Stomach (tissue), 8 donors: ENCODE measurements at regions not wholly inside any gene's neighbourhood (a gene's known extent, or its start where the extent isn't known, plus 50 kb on each side); places are given as distances from the start of the nearest gene placed in this dataset.
"Not testable (repeated sequence)": the region's sequence is repeated elsewhere in the genome, so short reads cannot be mapped to it uniquely, and the experiment has no call there.

Experiments used
- DNase-seq, 2 donors: peaks; one replicate each; pipeline versions ENCODE4 v3.0.0 to v3.0.0-alpha.2; 2013 to 2019
- H3K27ac ChIP-seq, 5 donors: fragments of 200-600 bp in 4 of 5; sonication (generic) in 4 of 5; one replicate each; pipeline ENCODE4 v1.5.1; 2013 to 2019; ENCODE audit warnings: mild to moderate bottlenecking in 1 of 5, moderate library complexity in 1 of 5
- H3K27me3 ChIP-seq, 3 donors: fragments of 200-600 bp; sonication (generic); one replicate each; pipeline ENCODE4 v1.5.1; 2017 to 2019; ENCODE audit warnings: mixed run types in 1 of 3
- H3K36me3 ChIP-seq, 4 donors: fragments of 200-600 bp; sonication (generic); 1 replicate in 3 of 4; 2 replicates in 1 of 4; pipeline ENCODE4 v1.5.1; 2016 to 2019
- H3K4me1 ChIP-seq, 4 donors: fragments of 200-600 bp; sonication (generic); one replicate each; pipeline ENCODE4 v1.5.1; 2016 to 2019
- H3K4me3 ChIP-seq, 4 donors: fragments of 200-600 bp; sonication (generic) in 3 of 4; one replicate each; pipeline ENCODE4 v1.5.1; 2016 to 2019; ENCODE audit warnings: mild to moderate bottlenecking in 1 of 4
- H3K9me3 ChIP-seq, 4 donors: fragments of 200-600 bp; sonication (generic); one replicate each; pipeline ENCODE4 v1.5.1; 2016 to 2019
- EP300 ChIP-seq: sonication (generic); formaldehyde crosslinking; IDR thresholded peaks from one replicate; pipeline ENCODE4 v1.6.1; 2017; ENCODE audit warnings: antibody characterized with exemption
- POLR2A ChIP-seq, 4 donors: fragments of 450-650 bp; IDR thresholded peaks; one replicate each; pipeline ENCODE4 v1.6.1; 2016; ENCODE audit warnings: antibody characterized with exemption in 4 of 4, control low read depth in 2 of 4, mild to moderate bottlenecking in 1 of 4, moderate library complexity in 1 of 4
- POLR2AphosphoS5 ChIP-seq, 3 donors: sonication (generic); formaldehyde crosslinking; IDR thresholded peaks; one replicate each; pipeline ENCODE4 v1.6.1; 2016; ENCODE audit warnings: antibody characterized with exemption in 3 of 3
- WGBS, 5 donors: extraction: QIAGEN DNeasy Blood & Tissue Kit in 3 of 5; methylation state at CpG; one replicate each; pipeline versions ENCODE4 v1.1.5 to v1.1.7; 2013 to 2018; 5-methylcytosine and 5-hydroxymethylcytosine counted together
- intact Hi-C: fragments of 100-400 bp; cut with DNase I; formaldehyde crosslinking; loops from one replicate; pipeline ENCODE4 v1.15.1; 2023; ENCODE audit warnings: low total_unique reads
- TF ChIP-seq, protein P1 (sequence below), 7 experiments: fragments of 450-650 bp in 4 of 7; fragments of 200-600 bp in 3 of 7; sonication (generic) in 3 of 7; IDR thresholded peaks; one replicate each; pipeline ENCODE4 v1.5.1; 2016 to 2019; ENCODE audit warnings: antibody characterized with exemption in 7 of 7, control low read depth in 2 of 7, mild to moderate bottlenecking in 1 of 7
- donor health status: healthy with polysubstance abuse.
- donor health status: Bipolar disorder and iron deficiency.
- donor health status: healthy.

- H3K9me3 ChIP-seq, result no peaks in the 10 kb centered on the region
- H3K27me3 ChIP-seq, result no peaks in the 10 kb centered on the region
- peaks cover 0 to 3% (median 0%) of the 10 kb centered on the region in 4 donors for H3K4me1 ChIP-seq
- no peak overlapping the region for H3K4me3 ChIP-seq
- WGBS, 5 donors, result 35 to 62% (median 52%) methylated on average over 2 of the region's 2 CpGs
- TF ChIP-seq POLR2A (IDR thresholded peaks at IDR 0.05) (no peak), EP300 (no peak), POLR2AphosphoS5 (IDR thresholded peaks at IDR 0.05) (no peak)
- TF ChIP-seq, protein P1, sequence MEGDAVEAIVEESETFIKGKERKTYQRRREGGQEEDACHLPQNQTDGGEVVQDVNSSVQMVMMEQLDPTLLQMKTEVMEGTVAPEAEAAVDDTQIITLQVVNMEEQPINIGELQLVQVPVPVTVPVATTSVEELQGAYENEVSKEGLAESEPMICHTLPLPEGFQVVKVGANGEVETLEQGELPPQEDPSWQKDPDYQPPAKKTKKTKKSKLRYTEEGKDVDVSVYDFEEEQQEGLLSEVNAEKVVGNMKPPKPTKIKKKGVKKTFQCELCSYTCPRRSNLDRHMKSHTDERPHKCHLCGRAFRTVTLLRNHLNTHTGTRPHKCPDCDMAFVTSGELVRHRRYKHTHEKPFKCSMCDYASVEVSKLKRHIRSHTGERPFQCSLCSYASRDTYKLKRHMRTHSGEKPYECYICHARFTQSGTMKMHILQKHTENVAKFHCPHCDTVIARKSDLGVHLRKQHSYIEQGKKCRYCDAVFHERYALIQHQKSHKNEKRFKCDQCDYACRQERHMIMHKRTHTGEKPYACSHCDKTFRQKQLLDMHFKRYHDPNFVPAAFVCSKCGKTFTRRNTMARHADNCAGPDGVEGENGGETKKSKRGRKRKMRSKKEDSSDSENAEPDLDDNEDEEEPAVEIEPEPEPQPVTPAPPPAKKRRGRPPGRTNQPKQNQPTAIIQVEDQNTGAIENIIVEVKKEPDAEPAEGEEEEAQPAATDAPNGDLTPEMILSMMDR (IDR thresholded peaks at IDR 0.05), result no peak
- no peaks in the 10 kb centered on the region for H3K36me3 ChIP-seq
- no peak overlapping the region for H3K27ac ChIP-seq
- DNase-seq, result no peak
- intact Hi-C loops, result no loop called here
These were observed 972.9 kb upstream of the PCDH20 start for GRCh38 chr13:62388515-62388914.

GRCh38 chr13:62387647-62388046 is 972.0 kb upstream of the PCDH20 start:
- Histone ChIP-seq H3K27me3 (no peaks in the 10 kb centered on the region), H3K36me3 (no peaks in the 10 kb centered on the region), H3K4me3 (no peak overlapping the region), H3K4me1 (peaks cover 0 to 3% (median 0%) of the 10 kb centered on the region in 4 donors), H3K27ac (no peak overlapping the region), H3K9me3 (no peaks in the 10 kb centered on the region)
- DNase-seq, result peak in 1 of 2 donors; percentile 31
- TF ChIP-seq EP300 (no peak), POLR2A (IDR thresholded peaks at IDR 0.05) (no peak), POLR2AphosphoS5 (IDR thresholded peaks at IDR 0.05) (no peak)
- TF ChIP-seq, protein P1 (IDR thresholded peaks at IDR 0.05), result no peak
- 9 to 16% (median 14%) methylated on average over 3 of the region's 3 CpGs for WGBS, 5 donors
- intact Hi-C loops, result no loop called here

GRCh38 chr13:62379241-62379640 is 963.6 kb upstream of the PCDH20 start:
- DNase-seq, H3K27me3 ChIP-seq, H3K36me3 ChIP-seq, H3K27ac ChIP-seq, intact Hi-C loops, H3K4me3 ChIP-seq, H3K9me3 ChIP-seq, H3K4me1 ChIP-seq: not testable (repeated sequence)
- 93 to 98% (median 93%) methylated on average over 3 to 20 of the region's 21 CpGs for WGBS, 5 donors

DNA sequence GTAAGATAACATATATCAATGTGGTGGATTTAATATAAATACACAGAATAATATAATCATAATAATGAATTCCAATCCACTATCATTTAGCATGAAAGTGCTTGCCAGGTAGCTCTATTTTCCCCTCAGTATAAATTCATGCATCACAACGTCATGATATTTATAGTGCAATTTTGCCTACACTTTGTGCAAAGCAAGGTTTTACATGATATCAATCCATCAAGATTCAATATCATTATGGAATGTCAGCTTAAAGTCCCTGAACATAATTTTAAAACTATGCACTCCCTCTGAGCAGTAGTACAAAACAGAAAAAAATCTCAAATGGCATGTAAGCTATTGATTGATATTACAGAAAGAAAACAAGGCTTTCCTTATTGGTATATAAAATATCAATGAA is 962.2 kb upstream of the PCDH20 start:
- DNase-seq, result no peak
- H3K27ac ChIP-seq, result no peak overlapping the region
- no peaks in the 10 kb centered on the region for H3K27me3 ChIP-seq
- H3K4me3 ChIP-seq, result no peak overlapping the region
- no peaks in the 10 kb centered on the region for H3K9me3 ChIP-seq
- H3K4me1 ChIP-seq, result no peaks in the 10 kb centered on the region
- H3K36me3 ChIP-seq, result no peaks in the 10 kb centered on the region
- intact Hi-C loops, result no loop called here
- TF ChIP-seq, protein P1 (IDR thresholded peaks at IDR 0.05), result no peak
- TF ChIP-seq POLR2A (IDR thresholded peaks at IDR 0.05), result no peak
- TF ChIP-seq POLR2AphosphoS5 (IDR thresholded peaks at IDR 0.05), result no peak
- TF ChIP-seq EP300, result no peak
- WGBS, 5 donors, result 56 to 76% (median 67%) methylated on average over 1 of the region's 1 CpG

- Histone ChIP-seq H3K4me3 (no peak overlapping the region), H3K36me3 (no peaks in the 10 kb centered on the region), H3K9me3 (no peaks in the 10 kb centered on the region), H3K27me3 (no peaks in the 10 kb centered on the region), H3K27ac (no peak overlapping the region), H3K4me1 (peaks cover 0 to 6% (median 2%) of the 10 kb centered on the region in 4 donors)
- intact Hi-C loops, result no loop called here
- DNase-seq, result no peak
- TF ChIP-seq EP300 (no peak), POLR2AphosphoS5 (IDR thresholded peaks at IDR 0.05) (no peak), POLR2A (IDR thresholded peaks at IDR 0.05) (no peak)
- TF ChIP-seq, protein P1 (IDR thresholded peaks at IDR 0.05), result no peak
- 58 to 75% (median 67%) methylated on average over 2 of the region's 2 CpGs for WGBS, 5 donors
These were observed 960.0 kb upstream of the PCDH20 start for GRCh38 chr13:62375653-62376052.
